BLaER1 (cell line): ENCODE measurements at regions not wholly inside any gene's neighbourhood (a gene's known extent, or its start where the extent isn't known, plus 50 kb on each side); places are given as distances from the start of the nearest gene placed in this dataset.

Experiments
- H3K27ac ChIP-seq: shearing (Covaris generic); formaldehyde crosslinking; 2 replicates; pipeline ENCODE4 v1.8.1; 2022
- H3K27me3 ChIP-seq: shearing (Covaris generic); formaldehyde crosslinking; 2 replicates; pipeline ENCODE4 v1.8.1; 2022
- H3K36me3 ChIP-seq: shearing (Covaris generic); formaldehyde crosslinking; 2 replicates; pipeline ENCODE4 v1.8.1; 2022
- H3K4me1 ChIP-seq: shearing (Covaris generic); formaldehyde crosslinking; 2 replicates; pipeline ENCODE4 v1.8.1; 2022
- H3K4me2 ChIP-seq: shearing (Covaris generic); formaldehyde crosslinking; 2 replicates; pipeline ENCODE4 v1.8.1; 2022
- H3K4me3 ChIP-seq: shearing (Covaris generic); formaldehyde crosslinking; 2 replicates; pipeline ENCODE4 v1.8.1; 2022
- H3K9ac ChIP-seq: shearing (Covaris generic); formaldehyde crosslinking; 2 replicates; pipeline ENCODE4 v1.8.1; 2022
- H3K9me3 ChIP-seq: shearing (Covaris generic); formaldehyde crosslinking; 2 replicates; pipeline ENCODE4 v1.8.1; 2022
- H4K20me1 ChIP-seq: shearing (Covaris generic); formaldehyde crosslinking; 2 replicates; pipeline ENCODE4 v1.8.1; 2022
- Cebpa-rat ChIP-seq: shearing (Covaris generic); IDR thresholded peaks from 2 replicates; pipeline ENCODE4 v1.8.1; 2022

GRCh38 chr18:77658751-77659448 is 409.3 kb downstream of the GALR1 start:
- Histone ChIP-seq H3K9ac (no peak overlapping the region), H3K4me3 (no peak overlapping the region), H3K4me2 (no peak overlapping the region), H3K4me1 (no peaks in the 10 kb centered on the region), H4K20me1 (no peaks in the 10 kb centered on the region), H3K27me3 (no peaks in the 10 kb centered on the region), H3K9me3 (no peaks in the 10 kb centered on the region), H3K27ac (no peak overlapping the region), H3K36me3 (no peaks in the 10 kb centered on the region)
- no peak for TF ChIP-seq Cebpa-rat

- Histone ChIP-seq H3K27me3 (no peaks in the 10 kb centered on the region), H4K20me1 (no peaks in the 10 kb centered on the region), H3K9me3 (no peaks in the 10 kb centered on the region), H3K4me1 (peaks cover 12% of the 10 kb centered on the region), H3K4me3 (no peak overlapping the region), H3K4me2 (no peak overlapping the region), H3K9ac (no peak overlapping the region), H3K36me3 (no peaks in the 10 kb centered on the region), H3K27ac (no peak overlapping the region)
- no peak for TF ChIP-seq Cebpa-rat
Measured at GRCh38 chr18:77666613-77667012, 417.0 kb downstream of the GALR1 start.

DNA sequence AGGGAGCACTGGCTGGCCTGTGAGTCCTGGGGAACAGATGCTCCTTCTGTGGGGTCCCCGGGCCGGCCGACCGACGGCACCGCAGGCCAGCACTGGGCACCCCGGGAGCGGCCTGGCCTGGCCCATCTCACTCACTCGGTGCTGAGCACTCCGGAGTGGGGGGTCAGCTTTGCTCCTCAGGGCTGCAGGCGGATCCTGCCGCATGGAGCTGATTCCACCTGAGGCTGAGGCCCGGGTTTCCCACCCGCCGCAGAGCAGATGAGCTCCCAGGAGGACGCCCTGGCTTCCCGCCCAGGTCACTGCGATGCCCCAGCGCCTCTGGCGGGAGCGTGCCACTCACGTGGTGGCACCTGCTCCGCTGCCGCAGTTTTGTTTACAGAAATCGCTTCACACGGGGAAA is 418.6 kb downstream of the GALR1 start:
- Histone ChIP-seq H4K20me1 (no peaks in the 10 kb centered on the region), H3K4me1 (peaks cover 21% of the 10 kb centered on the region), H3K4me2 (no peak overlapping the region), H3K9me3 (no peaks in the 10 kb centered on the region), H3K4me3 (no peak overlapping the region), H3K36me3 (no peaks in the 10 kb centered on the region), H3K27ac (no peak overlapping the region), H3K27me3 (no peaks in the 10 kb centered on the region), H3K9ac (no peak overlapping the region)
- no peak for TF ChIP-seq Cebpa-rat

DNA sequence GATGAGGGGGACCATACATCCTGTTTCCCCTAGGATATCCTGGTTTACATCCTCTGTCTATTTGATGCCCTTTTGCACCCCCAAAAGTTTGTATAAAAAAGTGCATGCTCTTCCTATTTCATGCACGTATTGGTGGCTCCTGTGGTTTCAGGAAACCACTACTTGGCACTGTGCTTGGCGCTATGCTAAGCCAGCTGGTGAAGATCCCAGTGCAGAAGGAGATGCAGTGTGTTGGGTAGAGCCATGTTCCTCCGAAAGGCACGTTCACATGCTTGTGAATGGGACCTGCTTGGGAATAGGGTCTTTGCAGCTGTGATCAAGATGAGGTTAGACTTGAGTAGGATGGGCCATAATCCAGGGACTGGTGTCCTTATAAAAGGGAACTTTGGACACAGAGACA is 419.7 kb downstream of the GALR1 start:
- Histone ChIP-seq H3K9me3 (no peaks in the 10 kb centered on the region), H3K27me3 (no peaks in the 10 kb centered on the region), H4K20me1 (no peaks in the 10 kb centered on the region), H3K4me3 (no peak overlapping the region), H3K4me2 (peak overlapping the region; percentile 36), H3K36me3 (no peaks in the 10 kb centered on the region), H3K4me1 (peaks cover 21% of the 10 kb centered on the region), H3K27ac (no peak overlapping the region), H3K9ac (no peak overlapping the region)
- no peak for TF ChIP-seq Cebpa-rat

- Histone ChIP-seq H3K27ac (no peak overlapping the region), H3K4me2 (peak overlapping the region; percentile 28; the same call in 1 of the 2 replicates), H4K20me1 (no peaks in the 10 kb centered on the region), H3K36me3 (no peaks in the 10 kb centered on the region), H3K9ac (no peak overlapping the region), H3K9me3 (no peaks in the 10 kb centered on the region), H3K4me1 (peaks cover 21% of the 10 kb centered on the region), H3K4me3 (no peak overlapping the region), H3K27me3 (no peaks in the 10 kb centered on the region)
- no peak for TF ChIP-seq Cebpa-rat
Measured at GRCh38 chr18:77671456-77672167, 422.0 kb downstream of the GALR1 start.

DNA sequence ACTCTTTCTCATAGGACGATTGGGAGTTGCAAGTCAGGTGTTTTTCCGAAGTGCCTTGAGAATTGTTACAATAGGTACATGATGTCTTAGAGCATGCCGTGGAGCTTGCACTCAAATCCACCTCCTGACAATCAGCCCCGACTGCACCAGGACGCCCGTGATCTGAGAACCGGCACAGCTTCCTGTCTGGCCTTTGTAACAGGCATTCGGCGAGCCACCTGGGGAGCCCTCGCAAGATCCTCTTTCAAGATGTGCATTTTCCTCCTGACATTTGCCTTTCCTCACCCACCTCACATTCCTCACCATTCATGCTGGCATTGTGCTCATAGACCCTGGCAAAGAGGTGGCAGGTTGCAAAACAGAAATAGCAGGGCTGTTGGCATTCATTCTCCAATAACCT is 427.3 kb downstream of the GALR1 start:
- no peaks in the 10 kb centered on the region for H3K36me3 ChIP-seq
- no peak for TF ChIP-seq Cebpa-rat
- no peak overlapping the region for H3K27ac ChIP-seq

GRCh38 chr18:77677536-77677935 is 427.9 kb downstream of the GALR1 start:
- Histone ChIP-seq H3K27ac (no peak overlapping the region), H3K9me3 (no peaks in the 10 kb centered on the region), H3K4me3 (no peak overlapping the region), H3K4me2 (no peak overlapping the region), H3K9ac (no peak overlapping the region), H3K36me3 (no peaks in the 10 kb centered on the region), H4K20me1 (no peaks in the 10 kb centered on the region), H3K4me1 (no peaks in the 10 kb centered on the region), H3K27me3 (no peaks in the 10 kb centered on the region; the same call in 1 of the 2 replicates)
- no peak for TF ChIP-seq Cebpa-rat

More for the DNA sequence above, 427.3 kb downstream of the GALR1 start:
- no peak overlapping the region for H3K4me3 ChIP-seq
- no peak overlapping the region for H3K9ac ChIP-seq
- H4K20me1 ChIP-seq, result no peaks in the 10 kb centered on the region
- no peaks in the 10 kb centered on the region; the same call in 1 of the 2 replicates for H3K27me3 ChIP-seq
- H3K9me3 ChIP-seq, result no peaks in the 10 kb centered on the region
- peaks cover 5% of the 10 kb centered on the region; the same call in 1 of the 2 replicates for H3K4me1 ChIP-seq
- H3K4me2 ChIP-seq, result no peak overlapping the region

DNA sequence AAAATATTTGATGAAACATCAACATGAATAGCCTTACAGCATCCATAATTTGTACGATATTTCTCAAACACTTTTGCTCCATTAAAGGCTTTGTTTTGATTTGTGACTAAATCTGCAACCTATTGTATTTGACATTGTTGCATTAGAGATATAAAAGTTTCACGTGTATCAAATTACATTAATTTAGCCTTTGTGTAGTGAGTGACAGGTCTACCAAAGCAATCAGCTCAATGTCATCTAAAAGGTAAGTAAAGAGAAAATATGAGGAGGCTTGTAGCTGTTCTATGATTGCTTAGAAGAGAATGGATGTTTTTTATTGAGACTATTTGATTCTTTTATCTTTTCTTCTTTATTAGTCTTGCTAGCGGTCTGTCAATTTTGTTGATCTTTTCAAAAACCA is 430.2 kb downstream of the GALR1 start:
- Histone ChIP-seq H4K20me1 (no peaks in the 10 kb centered on the region), H3K27ac (no peak overlapping the region), H3K4me2 (no peak overlapping the region), H3K4me1 (no peaks in the 10 kb centered on the region), H3K9ac (no peak overlapping the region), H3K9me3 (no peaks in the 10 kb centered on the region), H3K36me3 (no peaks in the 10 kb centered on the region), H3K27me3 (no peaks in the 10 kb centered on the region; the same call in 1 of the 2 replicates), H3K4me3 (no peak overlapping the region)
- TF ChIP-seq Cebpa-rat, result no peak

DNA sequence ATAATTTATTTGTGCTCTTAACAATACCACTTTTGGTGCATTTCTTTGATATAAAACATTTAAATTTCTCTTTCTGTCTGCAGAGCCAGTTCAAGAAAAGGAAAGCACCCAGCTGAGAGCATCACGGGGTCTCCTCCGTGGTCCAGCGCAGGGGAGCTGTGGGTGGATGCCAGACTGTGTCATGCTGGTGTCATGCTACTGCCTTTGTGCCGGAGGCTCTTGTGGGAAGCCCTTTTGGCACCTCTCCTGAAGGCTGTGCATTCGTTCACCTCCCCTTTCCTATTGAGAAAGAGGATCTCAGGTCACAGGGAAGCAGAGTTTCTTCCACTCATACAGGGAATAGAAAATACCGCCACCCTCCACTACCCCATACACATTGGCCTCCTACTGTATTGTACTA is 450.4 kb downstream of the GALR1 start:
- H3K36me3 ChIP-seq, result no peaks in the 10 kb centered on the region
- no peak for TF ChIP-seq Cebpa-rat
- no peaks in the 10 kb centered on the region for H3K27me3 ChIP-seq
- no peaks in the 10 kb centered on the region for H3K4me1 ChIP-seq
- H3K9me3 ChIP-seq, result no peaks in the 10 kb centered on the region
- H3K4me3 ChIP-seq, result no peak overlapping the region
- no peaks in the 10 kb centered on the region for H4K20me1 ChIP-seq
- H3K4me2 ChIP-seq, result no peak overlapping the region
- no peak overlapping the region for H3K27ac ChIP-seq
- no peak overlapping the region for H3K9ac ChIP-seq

GRCh38 chr18:77701977-77702376 is 452.3 kb downstream of the GALR1 start:
- Histone ChIP-seq H4K20me1 (no peaks in the 10 kb centered on the region), H3K27ac (no peak overlapping the region), H3K4me3 (no peak overlapping the region), H3K36me3 (no peaks in the 10 kb centered on the region), H3K9me3 (no peaks in the 10 kb centered on the region), H3K9ac (no peak overlapping the region), H3K4me2 (no peak overlapping the region), H3K4me1 (no peaks in the 10 kb centered on the region), H3K27me3 (no peaks in the 10 kb centered on the region)
- no peak for TF ChIP-seq Cebpa-rat
